T47D (cell line): ENCODE measurements at regions not wholly inside any gene's neighbourhood (a gene's known extent, or its start where the extent isn't known, plus 50 kb on each side); places are given as distances from the start of the nearest gene placed in this dataset.
"Not testable (repeated sequence)": the region's sequence is repeated elsewhere in the genome, so short reads cannot be mapped to it uniquely, and the experiment has no call there.

Experiments used
- DNase-seq, 2 experiments: peaks; one replicate each; pipeline versions ENCODE4 v3.0.0 to v3.0.0-alpha.2; 2011 to 2012; ENCODE audit warnings: low read depth in 1 of 2, low spot score in 1 of 2
- JUND ChIP-seq: IDR thresholded peaks from 2 replicates; pipeline ENCODE4 v1.6.1; 2012; ENCODE audit warnings: low read depth
- in situ Hi-C: cut with HindIII; loops from 2 replicates; pipeline ENCODE4 v1.10.0; 2016; ENCODE audit warnings: low sequenced_read_pairs, low pct_unique_long_range_greater_than_20kb

DNA sequence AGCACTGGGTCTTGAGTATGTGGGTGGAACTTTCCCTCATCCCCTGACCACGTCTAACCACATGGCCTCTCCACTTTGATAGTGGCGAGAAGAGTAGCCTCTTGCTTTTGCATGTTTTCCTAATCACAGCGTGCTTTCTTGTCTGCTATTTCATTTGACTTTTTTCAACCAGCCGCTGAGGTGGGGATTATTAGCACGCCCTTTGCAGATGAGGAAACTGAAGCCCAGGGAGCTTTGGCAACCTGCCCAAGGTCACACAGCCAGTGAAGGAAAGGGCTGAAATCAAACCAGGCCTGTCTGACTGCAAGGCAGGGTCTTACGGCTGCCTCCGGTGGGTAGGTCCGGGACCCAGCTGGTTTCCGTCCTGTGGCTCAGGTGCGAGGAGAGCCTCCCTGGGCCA, 106.5 kb upstream of the MSX2 start:
- in situ Hi-C loops, result no loop called here
- TF ChIP-seq JUND, result no peak
- DNase-seq, result no peak

DNA sequence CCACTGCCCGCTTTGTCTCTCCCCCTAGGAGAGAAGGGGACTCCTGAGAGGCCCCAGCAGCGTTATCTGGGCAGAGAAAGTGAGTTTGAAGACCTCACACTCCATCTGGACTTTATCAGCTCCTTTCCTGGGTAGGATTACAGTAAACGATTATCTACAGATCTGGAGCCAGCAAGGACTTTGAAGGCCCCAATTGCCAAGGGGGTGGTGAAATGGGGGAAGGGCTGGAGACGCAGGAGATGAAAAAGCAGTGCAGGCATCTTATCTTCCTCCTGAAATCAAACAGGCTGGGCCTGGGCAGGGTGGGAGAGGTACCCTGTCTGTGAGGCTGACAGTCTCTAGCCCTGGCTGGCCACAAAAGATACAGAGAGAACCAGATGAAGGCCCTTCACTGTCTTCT, 105.8 kb upstream of the MSX2 start:
- no peak for DNase-seq
- TF ChIP-seq JUND, result no peak
- in situ Hi-C loops, result no loop called here

DNA sequence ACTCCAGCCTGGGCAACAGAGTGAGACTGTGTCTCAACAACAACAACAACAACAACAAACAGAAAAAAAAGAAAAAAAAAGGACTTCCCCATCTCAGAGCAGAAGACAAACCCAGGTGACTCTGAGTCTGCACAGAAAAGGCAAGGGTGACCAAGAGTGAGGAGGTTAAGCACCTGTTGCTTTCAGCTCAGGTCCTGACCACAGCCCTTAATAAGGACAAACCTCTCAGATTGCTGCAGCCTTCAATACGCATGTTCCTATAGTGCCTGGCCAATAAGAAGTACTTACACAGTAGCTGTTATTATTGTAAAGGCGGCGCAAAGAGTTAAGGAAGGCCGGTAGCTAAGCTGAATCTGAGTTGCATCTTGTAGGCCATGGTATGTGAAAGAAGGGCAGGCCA, 102.3 kb upstream of the MSX2 start:
- no peak for TF ChIP-seq JUND
- no peak for DNase-seq
- in situ Hi-C loops, result no loop called here

DNA sequence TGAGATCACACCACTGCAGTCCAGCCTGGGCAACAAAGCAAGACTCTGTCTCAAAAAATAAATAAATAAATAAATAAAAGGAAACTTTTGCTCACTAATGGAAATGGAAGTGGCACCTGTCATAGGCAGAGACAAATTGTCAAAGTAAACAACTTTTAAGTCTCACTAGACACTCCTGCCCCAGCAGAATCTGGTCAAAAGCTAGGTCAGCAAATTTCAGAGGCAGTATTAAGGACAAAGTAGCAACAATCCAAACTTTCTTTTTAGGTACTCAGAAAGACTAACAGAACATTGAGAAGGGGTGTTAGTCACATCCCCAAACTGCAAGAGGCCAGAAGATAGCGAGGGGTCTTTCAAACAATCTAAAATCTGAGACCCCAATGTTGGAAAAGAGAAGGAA, 101.4 kb upstream of the MSX2 start:
- TF ChIP-seq JUND, result no peak
- DNase-seq, result no peak
- in situ Hi-C loops, result no loop called here

DNA sequence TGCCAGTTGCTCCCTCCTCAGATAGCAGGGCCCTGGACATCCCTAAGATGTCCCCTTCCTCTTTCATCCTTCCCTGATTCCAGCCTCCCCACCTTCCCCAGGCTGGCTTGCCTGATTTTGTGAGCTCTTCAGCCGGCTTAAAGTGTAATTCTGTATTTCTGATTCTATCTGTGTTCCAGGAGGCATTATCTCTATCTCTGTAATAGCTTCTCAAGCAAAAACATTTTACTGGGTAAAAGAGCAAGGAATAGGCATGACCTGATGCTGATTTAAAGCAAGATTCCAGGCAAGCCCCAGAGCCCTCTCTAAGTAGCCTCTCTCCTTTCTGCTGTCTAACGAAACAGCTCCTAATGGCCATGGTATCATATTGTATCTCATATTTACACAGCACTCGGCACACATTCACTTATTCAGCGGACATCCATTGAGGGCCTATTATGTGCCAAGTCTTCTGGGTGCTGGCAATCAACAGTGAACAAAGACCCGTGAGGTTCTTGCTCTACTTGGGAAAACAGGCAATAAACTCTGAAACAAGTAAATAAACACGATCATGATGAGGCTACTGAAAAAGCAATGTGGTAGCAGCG, 100.9 kb upstream of the MSX2 start:
- peak in 1 of 2 experiments; percentile 65 for DNase-seq
- no peak for TF ChIP-seq JUND
- in situ Hi-C loops, result no loop called here

DNA sequence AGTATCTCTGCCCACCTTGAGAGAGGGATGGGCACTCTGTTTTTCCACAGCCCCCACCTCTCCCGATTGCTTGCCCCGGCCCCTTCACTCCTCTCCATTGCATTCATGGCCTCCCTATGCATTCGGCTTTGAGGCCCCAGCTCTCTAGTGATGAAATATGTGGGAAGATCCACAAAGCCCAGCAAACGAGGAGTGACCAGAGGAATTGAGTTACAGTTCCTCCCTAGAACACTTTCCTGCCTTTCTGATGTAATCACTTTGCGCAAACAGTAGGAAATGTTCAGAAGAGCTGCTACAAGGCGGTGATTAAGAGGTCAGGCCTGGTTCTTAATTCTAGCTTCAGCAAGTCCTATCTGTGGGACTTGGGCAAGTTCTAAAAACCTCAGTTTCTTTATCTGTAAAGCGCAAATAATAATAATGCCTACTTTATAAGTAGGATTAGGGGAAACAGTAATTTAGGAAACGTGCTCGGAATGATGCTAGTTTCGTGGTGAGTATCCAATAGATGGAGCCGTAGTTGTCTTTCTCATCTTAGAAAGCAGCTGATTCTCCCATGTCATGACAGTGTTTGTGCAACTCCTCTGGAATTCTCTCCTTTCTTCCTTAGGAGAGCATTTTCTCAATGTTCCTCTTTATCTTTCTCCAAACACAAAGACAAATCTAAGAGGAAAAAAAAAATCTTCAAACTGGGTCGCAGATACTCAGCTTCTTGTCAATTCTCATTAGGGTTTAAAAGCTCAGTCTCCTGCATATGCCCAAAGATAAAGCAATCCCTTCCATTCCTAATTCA, 99.5 kb upstream of the MSX2 start:
- TF ChIP-seq JUND, result 0 out of 2 replicates have a peak, but pooled peaks have one; percentile 27
- peak in 1 of 2 experiments; percentile 60 for DNase-seq
- in situ Hi-C loops, result no loop called here

DNA sequence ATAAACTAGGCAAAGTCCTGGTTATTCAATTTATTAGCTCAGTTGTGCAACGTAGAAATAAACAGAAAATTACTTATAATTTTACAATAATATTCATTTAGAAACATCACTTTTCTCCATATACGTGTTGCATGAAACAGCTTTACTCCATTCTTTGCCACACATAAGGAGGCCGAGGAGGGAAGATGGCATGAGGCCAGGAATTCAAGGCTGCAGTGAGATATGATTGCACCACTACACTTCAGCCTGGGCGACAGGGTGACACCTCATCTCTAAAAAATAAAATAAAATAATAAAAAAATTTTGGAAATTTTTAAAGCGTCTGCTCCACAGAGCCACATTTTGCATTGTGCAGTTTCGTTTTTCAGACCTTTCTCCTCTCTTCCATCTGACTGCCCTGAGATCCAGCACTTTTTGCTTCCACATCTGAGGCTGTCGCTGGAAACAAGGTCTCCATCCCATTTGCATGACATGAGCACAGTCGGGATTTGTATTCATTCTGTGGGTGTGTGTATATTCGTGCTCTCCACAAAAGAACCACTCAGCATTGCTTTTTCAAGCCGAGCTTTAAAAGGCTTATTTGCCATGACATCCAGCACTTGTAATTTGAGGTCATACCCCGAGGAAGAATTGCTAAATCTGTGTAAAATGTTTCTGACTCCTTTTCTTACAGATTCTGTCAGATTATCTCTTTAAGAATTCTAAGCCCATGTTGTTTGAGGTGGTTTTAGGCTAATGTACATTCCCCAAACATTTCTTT, 98.6 kb upstream of the MSX2 start:
- TF ChIP-seq JUND, result no peak
- DNase-seq, result no peak

DNA sequence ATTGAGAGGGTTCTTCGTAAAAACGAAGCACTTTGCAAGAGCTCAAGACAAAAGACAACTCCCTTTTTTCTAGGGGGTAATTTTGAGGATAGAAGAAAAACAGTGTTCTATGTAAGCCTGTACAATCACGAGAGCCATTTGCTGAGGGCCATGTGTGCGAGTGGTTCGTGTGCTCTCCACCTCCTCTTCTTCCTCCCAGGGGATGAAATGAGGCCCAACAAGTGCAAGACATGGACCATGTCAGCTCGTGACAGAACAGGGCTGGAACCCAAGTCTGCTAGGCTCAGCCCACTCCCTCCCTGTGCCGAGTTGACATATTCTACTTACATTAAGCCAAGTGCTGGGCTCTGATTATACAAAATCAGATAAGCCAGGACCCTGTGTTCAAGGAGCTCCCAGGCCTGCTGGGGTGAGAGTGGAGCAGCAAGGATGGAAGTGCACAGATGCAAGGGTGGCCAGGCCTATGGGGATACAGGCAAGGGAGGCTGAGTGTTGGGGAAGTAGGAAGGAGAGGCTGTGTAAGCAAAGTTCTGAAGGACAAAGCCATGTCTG, 97.9 kb upstream of the MSX2 start:
- in situ Hi-C loops, result no loop called here
- no peak for DNase-seq
- TF ChIP-seq JUND, result no peak

More for the DNA sequence above, 98.6 kb upstream of the MSX2 start:
- in situ Hi-C loops, result no loop called here

DNA sequence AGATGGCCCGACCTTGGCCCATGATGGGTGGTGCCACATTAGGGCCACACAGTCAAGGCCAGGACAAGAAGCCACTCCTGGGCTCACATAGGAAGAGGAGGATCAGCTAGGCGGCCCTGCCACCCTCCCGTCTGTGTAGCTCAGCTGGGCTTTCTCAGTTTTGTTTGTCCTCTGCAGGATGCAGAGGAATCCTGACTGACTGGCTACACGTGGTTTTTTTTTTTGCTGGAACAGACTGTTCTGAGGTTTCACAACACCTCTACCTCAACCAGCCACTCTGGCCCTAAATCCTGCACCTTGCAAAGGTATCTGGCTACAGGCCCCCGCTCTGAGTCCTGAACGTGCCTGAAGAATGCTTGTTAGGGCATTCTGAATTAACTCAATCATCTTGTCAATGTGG, 88.3 kb upstream of the MSX2 start:
- TF ChIP-seq JUND, result no peak
- in situ Hi-C loops, result no loop called here
- peak; percentile 33 to 92 for DNase-seq

DNA sequence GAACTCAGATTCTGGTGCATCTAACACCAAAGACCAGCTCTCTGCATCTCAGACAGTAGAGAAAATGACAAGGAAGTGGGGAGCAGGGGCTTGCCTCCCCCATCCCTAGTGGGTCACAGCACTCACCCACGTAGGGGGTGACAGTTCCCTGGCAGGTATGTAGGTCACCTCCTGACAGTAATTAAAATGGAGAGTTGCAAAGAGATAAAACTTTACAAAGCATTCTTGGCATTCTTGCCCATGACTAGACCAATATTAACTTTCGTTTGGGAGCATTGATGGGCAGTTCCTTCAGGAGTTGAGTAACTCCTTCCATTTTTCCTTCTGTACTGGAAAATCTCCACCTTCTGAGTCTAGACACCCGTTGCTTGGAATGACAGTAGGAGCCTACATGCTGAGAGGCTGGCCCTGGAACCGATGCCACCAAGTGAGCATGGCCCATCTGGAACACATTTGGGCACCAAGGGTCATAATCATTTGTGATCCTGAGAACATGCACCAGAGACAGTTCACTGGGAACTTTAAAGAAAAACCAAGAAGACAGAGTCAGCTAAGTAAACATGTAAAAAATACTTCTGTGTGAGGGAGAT, 81.5 kb upstream of the MSX2 start:
- peak in 1 of 2 experiments; percentile 90 for DNase-seq
- in situ Hi-C loops, result no loop called here
- TF ChIP-seq JUND, result peak; percentile 86

DNA sequence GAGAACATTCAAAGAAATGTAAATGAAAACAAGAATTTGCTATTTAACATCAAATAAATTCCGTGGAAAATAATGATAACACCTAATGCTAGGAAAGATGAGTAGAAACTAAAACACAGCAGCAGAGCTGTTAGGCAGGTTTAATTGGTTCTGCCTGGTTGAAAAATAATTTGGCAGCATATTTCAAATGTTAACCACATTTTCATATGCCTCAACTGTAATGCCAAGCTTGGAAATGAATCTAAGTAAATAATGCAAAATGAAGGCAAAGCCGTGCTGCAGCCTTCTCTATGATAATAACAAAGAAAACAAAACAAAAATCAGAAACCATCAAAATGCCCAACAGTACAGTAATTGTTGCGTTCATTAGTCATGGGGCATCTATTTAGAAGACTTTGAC, 79.9 kb upstream of the MSX2 start:
- peak in 1 of 2 experiments; percentile 75 for DNase-seq
- TF ChIP-seq JUND, result no peak
- in situ Hi-C loops, result no loop called here

DNA sequence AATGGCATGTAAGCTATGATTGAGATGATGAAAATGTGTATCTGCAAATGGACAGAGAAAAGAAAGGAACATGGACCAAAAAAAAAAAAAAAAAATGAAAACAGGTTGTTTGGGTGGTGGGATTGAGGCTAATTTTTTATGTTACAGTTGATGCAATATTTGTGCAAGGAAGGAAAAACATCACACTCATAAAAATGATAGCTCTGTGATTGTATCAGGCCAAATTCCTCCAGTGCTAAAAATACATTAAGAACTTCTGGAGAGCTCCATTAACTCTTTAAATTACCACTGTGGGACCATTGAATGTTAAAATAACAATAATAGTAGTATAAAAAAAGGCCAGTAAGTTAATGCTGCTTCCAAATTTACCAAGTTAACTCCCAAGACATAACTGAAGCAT, 79.5 kb upstream of the MSX2 start:
- DNase-seq, result peak in 1 of 2 experiments; percentile 68
- in situ Hi-C loops, result no loop called here
- peak; percentile 69 for TF ChIP-seq JUND

DNA sequence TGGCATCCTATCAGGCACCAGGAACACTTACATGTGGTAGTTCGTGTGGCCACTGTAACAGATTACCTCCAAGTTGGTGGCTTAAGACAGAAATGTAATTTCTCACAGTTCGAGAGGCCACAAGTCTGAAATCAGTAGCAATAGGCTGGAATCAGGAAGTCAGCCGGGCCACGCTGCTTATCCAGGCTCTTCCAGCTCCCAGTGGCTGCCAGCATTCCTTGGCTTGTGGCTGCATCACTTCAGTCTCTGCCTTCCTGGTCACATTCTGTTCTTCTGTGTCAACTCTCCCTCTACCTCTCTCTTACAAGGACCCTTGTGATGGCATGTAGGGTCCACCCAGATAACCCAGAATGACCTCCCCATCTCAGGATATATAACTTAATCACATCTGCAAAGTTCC, 78.7 kb upstream of the MSX2 start:
- no peak for TF ChIP-seq JUND
- in situ Hi-C loops, result no loop called here
- DNase-seq, result no peak

DNA sequence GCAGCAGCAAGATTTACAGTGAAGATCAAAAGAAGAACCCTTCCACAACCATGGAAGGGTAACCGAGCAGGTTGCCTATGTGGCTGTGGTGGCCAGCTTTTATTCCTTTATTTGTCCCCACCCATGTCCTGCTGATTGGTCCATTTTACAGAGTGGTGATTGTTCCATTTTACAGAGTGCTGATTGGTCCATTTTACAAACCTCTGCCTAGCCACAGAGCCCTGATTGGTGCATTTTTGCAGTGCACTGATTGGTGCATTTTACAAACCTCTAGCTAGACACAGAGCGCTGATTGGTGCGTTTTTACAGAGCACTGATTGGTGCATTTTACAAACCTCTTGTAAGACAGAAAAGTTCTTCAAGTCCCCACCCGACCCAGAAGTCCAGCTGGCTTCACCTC, 75.8 kb upstream of the MSX2 start:
- DNase-seq, result peak in 1 of 2 experiments; percentile 42
- in situ Hi-C loops, result not testable (repeated sequence)
